PC-9 (cell line): ENCODE measurements at regions not wholly inside any gene's neighbourhood (a gene's known extent, or its start where the extent isn't known, plus 50 kb on each side); places are given as distances from the start of the nearest gene placed in this dataset.

ENCODE experiments used
- BruUV-seq: library from RNA; stranded (reverse); fragments of 400-500 nt; replicated peaks from 2 replicates; lab custom pipeline; 2021; lab: Mats Ljungman, UMichigan
- CTCF ChIA-PET: fragments of 300-600 bp; sonication (Branson Sonifier 250); formaldehyde crosslinking; loops from one replicate; lab custom pipeline; 2022; ENCODE audit warnings: antibody characterized with exemption; lab: Charles Lee
- POLR2A ChIA-PET: fragments of 300-600 bp; sonication (Branson Sonifier 250); formaldehyde crosslinking; loops from one replicate; lab custom pipeline; 2022; ENCODE audit warnings: antibody characterized with exemption; ENCODE audit not compliant: unreplicated experiment; lab: Charles Lee
- DNase-seq, 2 experiments: peaks; one replicate each; pipeline versions ENCODE4 v3.0.0 to v3.0.0-alpha.2; 2015 to 2022; ENCODE audit warnings: mixed read lengths in 1 of 2
- H2AFZ ChIP-seq: fragments of 200-600 bp; sonication (generic); 2 replicates; pipeline ENCODE4 v1.8.1; 2017; ENCODE audit warnings: antibody characterized with exemption
- H3F3A ChIP-seq: fragments of 200-600 bp; sonication (generic); 2 replicates; pipeline ENCODE4 v1.8.1; 2017; ENCODE audit warnings: antibody characterized with exemption, mild to moderate bottlenecking, low read depth; ENCODE audit not compliant: insufficient read depth
- H3K27ac ChIP-seq: fragments of 200-600 bp; sonication (generic); 2 replicates; pipeline ENCODE4 v1.6.1; 2016; ENCODE audit warnings: mixed run types
- H3K27me3 ChIP-seq: fragments of 200-600 bp; sonication (generic); 2 replicates; pipeline ENCODE4 v1.6.1; 2016; ENCODE audit warnings: low read depth, mixed run types; ENCODE audit not compliant: insufficient read depth
- H3K36me3 ChIP-seq: fragments of 200-600 bp; sonication (generic); 2 replicates; pipeline ENCODE4 v1.6.1; 2016; ENCODE audit warnings: low read depth, mixed run types
- H3K4me1 ChIP-seq: fragments of 200-600 bp; sonication (generic); replicated peaks from 2 replicates; pipeline ENCODE4 v1.6.1; 2016; ENCODE audit warnings: mixed run types; ENCODE audit not compliant: insufficient read depth
- H3K4me2 ChIP-seq: fragments of 200-600 bp; sonication (generic); 2 replicates; pipeline ENCODE4 v1.6.1; 2017; ENCODE audit warnings: mixed run types
- H3K4me3 ChIP-seq: fragments of 200-600 bp; sonication (generic); 2 replicates; pipeline ENCODE4 v1.6.1; 2016; ENCODE audit warnings: mixed run types
- H3K79me2 ChIP-seq: fragments of 200-600 bp; sonication (generic); 2 replicates; pipeline ENCODE4 v1.6.1; 2017; ENCODE audit warnings: low read depth, mixed run types
- H3K9me2 ChIP-seq: fragments of 200-600 bp; sonication (generic); 2 replicates; pipeline ENCODE4 v1.8.1; 2017; ENCODE audit warnings: mild to moderate bottlenecking; ENCODE audit not compliant: insufficient read depth
- H3K9me3 ChIP-seq: fragments of 200-600 bp; sonication (generic); 2 replicates; pipeline ENCODE4 v1.8.1; 2016; ENCODE audit warnings: low read depth; ENCODE audit not compliant: insufficient read depth
- H4K20me1 ChIP-seq: fragments of 200-600 bp; sonication (generic); 2 replicates; pipeline ENCODE4 v1.8.1; 2017; ENCODE audit not compliant: insufficient read depth
- EZH2 ChIP-seq: fragments of 200-600 bp; sonication (generic); IDR thresholded peaks from 2 replicates; pipeline ENCODE4 v1.8.0; 2017; ENCODE audit warnings: antibody characterized with exemption, low read depth
- intact Hi-C: fragments of 100-400 bp; cut with micrococcal nuclease; formaldehyde crosslinking; loops from one replicate; pipeline ENCODE4 v1.10.0; 2022; ENCODE audit not compliant: unreplicated experiment
- TF ChIP-seq, protein P1 (sequence below): fragments of 200-600 bp; sonication (generic); conservative IDR thresholded peaks from 2 replicates; pipeline ENCODE4 v1.6.1; 2017; ENCODE audit warnings: mixed run types, antibody characterized with exemption, mild to moderate bottlenecking, moderate library complexity

DNA sequence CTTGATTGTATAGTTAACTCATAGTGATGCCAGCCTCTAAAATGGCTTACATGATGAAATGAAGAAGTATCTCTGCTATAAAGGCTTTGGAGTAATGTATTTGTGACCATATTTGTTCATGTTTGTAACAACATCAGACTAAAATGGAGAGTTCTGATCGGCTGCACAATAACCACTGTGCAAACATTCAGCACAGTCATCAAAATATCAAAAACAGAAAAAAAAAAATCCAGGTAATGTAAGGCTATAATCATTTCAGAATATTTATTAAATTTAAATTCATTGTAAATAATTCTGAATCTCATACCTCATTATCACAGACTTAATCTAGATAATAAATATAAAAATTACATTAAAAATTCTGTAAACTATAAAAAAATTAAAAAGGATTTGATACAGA is 1161.8 kb downstream of the MRPL39 start:
- H4K20me1 ChIP-seq: no peaks in the 10 kb centered on the region
- H3K27me3 ChIP-seq: no peaks in the 10 kb centered on the region
- H3K4me1 ChIP-seq: no peaks in the 10 kb centered on the region
- H3F3A ChIP-seq: no peaks in the 10 kb centered on the region
- no peak overlapping the region for H2AFZ ChIP-seq
- no peaks in the 10 kb centered on the region for H3K9me2 ChIP-seq
- ChIA-PET POLR2A (no interaction called here), CTCF (no interaction called here)
- TF ChIP-seq EZH2: no peak
- TF ChIP-seq, protein P1, sequence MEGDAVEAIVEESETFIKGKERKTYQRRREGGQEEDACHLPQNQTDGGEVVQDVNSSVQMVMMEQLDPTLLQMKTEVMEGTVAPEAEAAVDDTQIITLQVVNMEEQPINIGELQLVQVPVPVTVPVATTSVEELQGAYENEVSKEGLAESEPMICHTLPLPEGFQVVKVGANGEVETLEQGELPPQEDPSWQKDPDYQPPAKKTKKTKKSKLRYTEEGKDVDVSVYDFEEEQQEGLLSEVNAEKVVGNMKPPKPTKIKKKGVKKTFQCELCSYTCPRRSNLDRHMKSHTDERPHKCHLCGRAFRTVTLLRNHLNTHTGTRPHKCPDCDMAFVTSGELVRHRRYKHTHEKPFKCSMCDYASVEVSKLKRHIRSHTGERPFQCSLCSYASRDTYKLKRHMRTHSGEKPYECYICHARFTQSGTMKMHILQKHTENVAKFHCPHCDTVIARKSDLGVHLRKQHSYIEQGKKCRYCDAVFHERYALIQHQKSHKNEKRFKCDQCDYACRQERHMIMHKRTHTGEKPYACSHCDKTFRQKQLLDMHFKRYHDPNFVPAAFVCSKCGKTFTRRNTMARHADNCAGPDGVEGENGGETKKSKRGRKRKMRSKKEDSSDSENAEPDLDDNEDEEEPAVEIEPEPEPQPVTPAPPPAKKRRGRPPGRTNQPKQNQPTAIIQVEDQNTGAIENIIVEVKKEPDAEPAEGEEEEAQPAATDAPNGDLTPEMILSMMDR: no peak
- no TSS peak for BruUV-seq
- intact Hi-C loops: no loop called here
- no peaks in the 10 kb centered on the region for H3K36me3 ChIP-seq
- H3K27ac ChIP-seq: no peak overlapping the region
- no peaks in the 10 kb centered on the region for H3K9me3 ChIP-seq
- DNase-seq: no peak
- H3K4me3 ChIP-seq: no peak overlapping the region
- no peaks in the 10 kb centered on the region for H3K79me2 ChIP-seq
- H3K4me2 ChIP-seq: no peak overlapping the region

DNA sequence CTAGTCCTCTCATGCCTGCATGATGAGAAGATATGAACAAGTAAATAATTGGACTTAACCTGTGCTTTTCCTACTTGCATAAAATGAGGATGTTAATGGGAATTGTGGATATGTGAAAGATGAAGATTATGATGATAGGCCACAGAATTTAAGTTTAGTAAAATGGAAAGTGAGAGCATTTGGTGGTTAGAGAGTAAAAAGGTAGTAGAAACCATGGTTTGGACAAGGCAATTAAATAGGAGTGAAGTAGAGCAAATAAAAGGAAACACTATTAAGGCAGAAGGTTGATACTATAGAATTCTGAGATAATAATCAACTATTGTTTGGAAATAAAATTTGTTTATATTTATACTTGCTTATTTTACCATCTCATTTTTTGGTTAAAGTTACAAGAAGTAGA is 1162.5 kb downstream of the MRPL39 start:
- CTCF ChIA-PET: no interaction called here
- no TSS peak for BruUV-seq
- intact Hi-C loops: no loop called here

DNA sequence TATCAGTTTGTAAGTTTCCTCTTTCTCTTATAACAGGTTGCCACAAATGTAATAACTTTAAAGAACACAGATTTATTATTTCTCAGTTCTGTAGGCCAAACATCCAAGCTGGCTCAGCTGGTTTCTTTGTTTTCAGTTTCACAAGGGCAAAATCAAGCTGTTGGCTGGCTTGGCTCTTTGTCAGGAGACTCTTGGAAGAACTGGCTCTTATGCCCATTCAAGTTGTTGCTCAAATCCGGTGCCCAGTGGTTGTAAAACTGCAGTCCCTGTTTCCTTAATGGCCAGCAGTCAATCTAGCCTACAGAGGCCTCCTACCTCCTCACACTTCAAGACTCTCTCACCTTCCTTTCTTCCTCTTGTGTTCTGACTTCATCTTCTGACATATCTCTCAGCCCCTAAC is 1171.0 kb downstream of the MRPL39 start:
- intact Hi-C loops: no loop called here
- no peak overlapping the region for H2AFZ ChIP-seq
- H3K9me3 ChIP-seq: no peaks in the 10 kb centered on the region
- no peaks in the 10 kb centered on the region for H3K36me3 ChIP-seq
- no peaks in the 10 kb centered on the region for H3K27me3 ChIP-seq
- H3K79me2 ChIP-seq: no peaks in the 10 kb centered on the region
- no peak overlapping the region for H3K4me2 ChIP-seq
- H3K4me1 ChIP-seq: no peaks in the 10 kb centered on the region
- no peak overlapping the region for H3K4me3 ChIP-seq
- H3F3A ChIP-seq: no peaks in the 10 kb centered on the region
- BruUV-seq: no TSS peak
- DNase-seq: no peak
- no peaks in the 10 kb centered on the region for H4K20me1 ChIP-seq
- CTCF ChIA-PET: no interaction called here
- TF ChIP-seq, protein P1: no peak
- TF ChIP-seq EZH2: no peak
- no peaks in the 10 kb centered on the region for H3K9me2 ChIP-seq
- no peak overlapping the region for H3K27ac ChIP-seq
- POLR2A ChIA-PET: no interaction called here

More for the DNA sequence above, 1162.5 kb downstream of the MRPL39 start:
- no peaks in the 10 kb centered on the region for H4K20me1 ChIP-seq
- no peaks in the 10 kb centered on the region for H3K27me3 ChIP-seq
- no peaks in the 10 kb centered on the region for H3K36me3 ChIP-seq
- no peaks in the 10 kb centered on the region for H3K9me3 ChIP-seq
- H3K27ac ChIP-seq: no peak overlapping the region
- POLR2A ChIA-PET: no interaction called here
- TF ChIP-seq, protein P1: no peak
- TF ChIP-seq EZH2: no peak
- no peaks in the 10 kb centered on the region for H3K4me1 ChIP-seq
- no peak for DNase-seq
- H3K4me3 ChIP-seq: no peak overlapping the region
- H2AFZ ChIP-seq: no peak overlapping the region
- no peaks in the 10 kb centered on the region for H3K9me2 ChIP-seq
- no peak overlapping the region for H3K4me2 ChIP-seq
- no peaks in the 10 kb centered on the region for H3F3A ChIP-seq
- H3K79me2 ChIP-seq: no peaks in the 10 kb centered on the region
